Left ventricle myocardium inferior (tissue), 1 donor: ENCODE measurements at regions not wholly inside any gene's neighbourhood (a gene's known extent, or its start where the extent isn't known, plus 50 kb on each side); places are given as distances from the start of the nearest gene placed in this dataset.
"Not testable (repeated sequence)": the region's sequence is repeated elsewhere in the genome, so short reads cannot be mapped to it uniquely, and the experiment has no call there.

Experiments used
- DNase-seq: peaks from one replicate; pipeline ENCODE4 v3.0.0-alpha.2; 2020
- H3K27ac ChIP-seq: fragments of 200-600 bp; replicated peaks from 2 replicates; pipeline ENCODE4 v1.8.0; 2021
- H3K27me3 ChIP-seq: fragments of 200-600 bp; 2 replicates; pipeline ENCODE4 v1.8.0; 2021; ENCODE audit warnings: low read depth
- H3K36me3 ChIP-seq: fragments of 200-600 bp; 2 replicates; pipeline ENCODE4 v1.8.0; 2021
- H3K4me1 ChIP-seq: fragments of 200-600 bp; 2 replicates; pipeline ENCODE4 v1.8.0; 2021
- H3K4me3 ChIP-seq: fragments of 200-600 bp; 2 replicates; pipeline ENCODE4 v1.8.0; 2021; ENCODE audit warnings: mild to moderate bottlenecking, moderate library complexity
- H3K9me3 ChIP-seq: fragments of 200-600 bp; replicated peaks from 2 replicates; pipeline ENCODE4 v1.8.0; 2021
- CTCF ChIP-seq: fragments of 200-600 bp; IDR thresholded peaks from 2 replicates; pipeline ENCODE4 v1.8.0; 2021; ENCODE audit warnings: antibody characterized with exemption, mild to moderate bottlenecking, borderline replicate concordance
- intact Hi-C: fragments of 100-400 bp; cut with micrococcal nuclease; formaldehyde crosslinking; loops from one replicate; pipeline ENCODE4 v1.11.0; 2022
- donor health status: DM: no; HTN: yes; CAD: no; lungs with severe emphysema.

GRCh38 chr9:134547161-134548100 is 94.2 kb upstream of the COL5A1 start:
- TF ChIP-seq CTCF = no peak
- intact Hi-C loops = no loop called here
- DNase-seq = peak; percentile 13
- Histone ChIP-seq H3K36me3 (no peaks in the 10 kb centered on the region), H3K9me3 (no peaks in the 10 kb centered on the region), H3K4me3 (no peak overlapping the region), H3K4me1 (peaks cover 21% of the 10 kb centered on the region), H3K27me3 (peaks cover 70% of the 10 kb centered on the region), H3K27ac (no peak overlapping the region)

- no peak for TF ChIP-seq CTCF
- intact Hi-C loops = no loop called here
- Histone ChIP-seq H3K27me3 (peaks cover 78% of the 10 kb centered on the region), H3K4me1 (peaks cover 29% of the 10 kb centered on the region), H3K27ac (no peak overlapping the region), H3K36me3 (no peaks in the 10 kb centered on the region), H3K4me3 (no peak overlapping the region), H3K9me3 (no peaks in the 10 kb centered on the region)
- peak; percentile 1 for DNase-seq
Observed at GRCh38 chr9:134548185-134548584, 93.4 kb upstream of the COL5A1 start.

- H3K27ac ChIP-seq = no peak overlapping the region
- H3K4me3 ChIP-seq = no peak overlapping the region
- peak; percentile 5 for DNase-seq
- H3K9me3 ChIP-seq = no peaks in the 10 kb centered on the region
- peaks cover 82% of the 10 kb centered on the region for H3K27me3 ChIP-seq
- peaks cover 33% of the 10 kb centered on the region for H3K4me1 ChIP-seq
- intact Hi-C loops = no loop called here
- TF ChIP-seq CTCF = no peak
- H3K36me3 ChIP-seq = no peaks in the 10 kb centered on the region
Observed at GRCh38 chr9:134548618-134549017, 93.0 kb upstream of the COL5A1 start.

GRCh38 chr9:134549336-134549735 is 92.3 kb upstream of the COL5A1 start:
- TF ChIP-seq CTCF = no peak
- intact Hi-C loops = no loop called here
- Histone ChIP-seq H3K4me3 (no peak overlapping the region), H3K27me3 (peaks cover 83% of the 10 kb centered on the region), H3K4me1 (peaks cover 37% of the 10 kb centered on the region), H3K36me3 (no peaks in the 10 kb centered on the region), H3K9me3 (no peaks in the 10 kb centered on the region), H3K27ac (no peak overlapping the region)
- DNase-seq = peak; percentile 11

- intact Hi-C loops, H3K27ac ChIP-seq, H3K4me3 ChIP-seq, H3K36me3 ChIP-seq, H3K9me3 ChIP-seq: not testable (repeated sequence)
- peak; percentile 1 for DNase-seq
- Histone ChIP-seq H3K27me3 (peaks cover 87% of the 10 kb centered on the region), H3K4me1 (peaks cover 35% of the 10 kb centered on the region)
Observed at GRCh38 chr9:134550081-134550480, 91.5 kb upstream of the COL5A1 start.

- DNase-seq = no peak
- Histone ChIP-seq H3K36me3 (no peaks in the 10 kb centered on the region), H3K27me3 (peaks cover 85% of the 10 kb centered on the region), H3K4me1 (peaks cover 30% of the 10 kb centered on the region), H3K27ac (no peak overlapping the region), H3K4me3 (no peak overlapping the region), H3K9me3 (no peaks in the 10 kb centered on the region)
- intact Hi-C loops = no loop called here
- no peak for TF ChIP-seq CTCF
Observed at GRCh38 chr9:134550584-134550983, 91.0 kb upstream of the COL5A1 start.
